Stimulated activated CD8-positive, alpha-beta memory T cell treated with anti-CD3 and anti-CD28 coated beads, Interleukin-2, amount 100 ng/mL, for 48 hours (primary cell): ENCODE measurements at regions not wholly inside any gene's neighbourhood (a gene's known extent, or its start where the extent isn't known, plus 50 kb on each side); places are given as distances from the start of the nearest gene placed in this dataset.
"Not testable (repeated sequence)": the region's sequence is repeated elsewhere in the genome, so short reads cannot be mapped to it uniquely, and the experiment has no call there.

Source experiments
- DNase-seq, 2 donors: peaks; one replicate each; pipeline ENCODE4 v3.0.0-alpha.2; 2020; ENCODE audit warnings: low read depth in 2 of 2

DNA sequence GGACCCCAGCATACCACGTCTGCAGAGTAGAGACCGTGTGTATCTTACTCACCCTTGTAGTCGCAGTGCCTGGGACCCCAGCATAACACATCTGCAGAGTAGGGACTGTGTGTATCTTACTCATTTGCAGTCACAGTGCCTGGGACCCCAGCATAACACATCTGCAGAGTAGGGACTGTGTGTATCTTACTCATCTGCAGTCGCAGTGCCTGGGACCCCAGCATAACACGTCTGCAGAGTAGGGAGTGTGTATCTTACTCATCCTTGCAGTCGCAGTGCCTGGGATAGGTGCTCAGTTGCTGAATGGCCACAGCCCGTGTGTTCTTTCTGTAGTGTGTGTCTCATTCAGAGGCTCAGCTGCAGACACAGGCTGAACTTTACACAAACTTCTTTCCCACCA, 71.4 kb upstream of the FRG1 start:
- no peak for DNase-seq

DNA sequence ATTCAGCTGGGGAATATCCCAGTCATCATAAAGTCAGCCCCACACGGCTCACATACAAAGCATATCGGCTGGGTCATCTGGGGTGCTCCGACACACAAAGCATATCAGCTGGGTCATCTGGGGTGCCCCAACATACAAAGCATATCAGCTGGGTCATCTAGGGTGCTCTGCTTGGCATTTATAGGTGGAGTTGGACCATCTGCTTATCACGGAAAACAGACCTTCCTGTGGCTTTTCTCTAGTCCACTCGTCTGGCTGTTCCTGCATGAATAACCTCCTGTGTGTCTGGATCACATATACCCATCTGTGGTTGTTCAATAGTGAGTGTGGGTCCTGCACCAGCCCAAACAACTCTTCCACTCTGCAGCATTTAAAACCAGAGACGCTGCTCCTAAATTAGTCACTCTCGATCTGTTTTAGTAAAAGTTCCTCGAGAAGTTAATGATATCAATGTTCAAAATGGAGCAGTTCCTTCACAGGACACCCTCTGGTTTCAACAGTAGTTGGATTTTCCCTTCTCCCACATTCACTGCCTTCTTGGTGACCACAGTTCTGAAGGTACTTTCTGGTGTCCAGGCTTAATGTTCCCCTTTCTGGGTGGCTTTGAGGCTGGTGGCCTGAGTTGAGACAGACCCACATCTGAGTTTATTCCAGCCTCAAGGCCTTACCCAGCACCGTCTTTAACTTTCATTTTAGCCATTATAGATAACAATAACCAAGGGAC, 70.0 kb upstream of the FRG1 start:
- no peak for DNase-seq

DNA sequence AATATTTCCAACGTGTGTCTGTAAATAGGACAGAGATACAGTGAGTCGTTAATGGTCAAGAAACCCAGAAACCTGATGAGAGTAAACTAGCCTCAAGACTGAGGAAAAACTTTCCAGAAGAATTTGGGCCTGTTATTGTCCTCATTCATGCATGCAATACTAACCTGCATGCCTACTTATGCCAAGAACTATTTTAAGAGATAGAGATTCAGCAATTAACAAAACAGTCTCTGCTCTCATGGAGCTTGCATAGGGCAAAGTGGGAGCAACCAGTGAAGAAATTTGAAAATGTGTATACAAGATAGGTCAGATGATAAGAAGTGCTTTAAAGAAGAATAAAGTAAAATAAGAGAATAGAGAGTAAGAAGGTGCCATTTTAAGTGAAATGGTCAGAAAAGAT, 66.1 kb upstream of the FRG1 start:
- DNase-seq = no peak

DNA sequence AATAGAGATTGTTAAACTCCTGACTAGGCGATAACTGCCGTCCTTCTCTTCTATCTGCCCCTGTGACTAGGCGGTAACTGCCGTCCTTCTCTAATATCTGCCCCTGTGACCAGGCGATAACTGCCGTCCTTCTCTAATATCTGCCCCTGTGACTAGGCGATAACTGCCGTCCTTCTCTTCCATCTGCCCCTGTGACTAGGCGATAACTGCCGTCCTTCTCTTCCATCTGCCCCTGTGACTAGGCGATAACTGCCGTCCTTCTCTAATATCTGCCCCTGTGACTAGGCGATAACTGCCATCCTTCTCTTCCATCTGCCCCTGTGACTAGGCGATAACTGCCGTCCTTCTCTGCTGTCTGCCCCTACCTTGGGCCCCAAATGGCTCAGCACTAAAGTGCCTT, 59.5 kb upstream of the FRG1 start:
- DNase-seq = not testable (repeated sequence)

DNA sequence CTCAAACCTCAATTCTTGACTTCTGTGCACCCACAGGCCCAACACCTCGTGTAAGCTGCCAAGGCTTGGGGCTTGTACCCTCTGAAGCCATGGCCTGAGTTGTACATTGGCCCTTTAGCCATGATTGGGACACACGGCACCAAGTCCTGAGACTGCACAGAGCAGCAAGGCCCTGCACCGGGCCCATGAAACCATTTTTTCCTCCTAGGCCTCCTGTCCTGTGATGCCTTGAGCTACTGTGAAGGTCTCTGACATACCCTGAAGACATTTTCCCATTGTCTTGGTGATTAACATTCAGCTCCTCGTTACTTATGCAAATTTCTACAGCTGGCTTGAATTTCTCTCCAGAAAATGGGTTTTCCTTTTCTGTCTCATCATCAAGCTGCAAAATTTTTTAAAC, 52.3 kb upstream of the FRG1 start:
- DNase-seq = not testable (repeated sequence)
